Activated CD8-positive, alpha-beta T cell treated with anti-CD3 and anti-CD28 coated beads, Interleukin-2, amount 10 ng/mL, durations not matched to agents 7 days and 5 days (primary cell): ENCODE measurements at regions not wholly inside any gene's neighbourhood (a gene's known extent, or its start where the extent isn't known, plus 50 kb on each side); places are given as distances from the start of the nearest gene placed in this dataset.
"Not testable (repeated sequence)": the region's sequence is repeated elsewhere in the genome, so short reads cannot be mapped to it uniquely, and the experiment has no call there.

Experiments
- ATAC-seq: fragments of 150-1000 bp; cut with Tn5 transposase; one replicate; pipeline ENCODE4 v1.10.0; 2021; ENCODE audit warnings: moderate library complexity
- CTCF ChIA-PET: fragments of 350-600 bp; sonication (Branson Sonifier 250); formaldehyde crosslinking; loops from one replicate; lab custom pipeline; 2021; ENCODE audit warnings: antibody characterized with exemption; lab: Charles Lee
- POLR2A ChIA-PET: fragments of 350-600 bp; sonication (Branson Sonifier 250); formaldehyde crosslinking; loops from one replicate; lab custom pipeline; 2021; ENCODE audit warnings: antibody characterized with exemption; lab: Charles Lee
- DNase-seq: peaks from one replicate; pipeline ENCODE4 v3.0.0-alpha.2; 2020
- H3K27ac Mint-ChIP-seq: one replicate; pipeline ENCODE4 v1.8.0; 2021; ENCODE audit warnings: mild to moderate bottlenecking, mixed read lengths
- H3K27me3 Mint-ChIP-seq: one replicate; pipeline ENCODE4 v1.8.0; 2021; ENCODE audit warnings: low read depth, mixed read lengths
- H3K36me3 Mint-ChIP-seq: one replicate; pipeline ENCODE4 v1.8.0; 2021; ENCODE audit warnings: low read depth, mixed read lengths
- H3K4me1 Mint-ChIP-seq: one replicate; pipeline ENCODE4 v1.8.0; 2021; ENCODE audit warnings: low read depth, mixed read lengths
- H3K4me3 Mint-ChIP-seq: one replicate; pipeline ENCODE4 v1.8.0; 2021; ENCODE audit warnings: mild to moderate bottlenecking, mixed read lengths
- H3K9me3 Mint-ChIP-seq: one replicate; pipeline ENCODE4 v1.8.0; 2022; ENCODE audit warnings: mixed read lengths; ENCODE audit not compliant: insufficient read depth

GRCh38 chr1:81270051-81270450 is 530.7 kb upstream of the ADGRL2 start:
- POLR2A ChIA-PET, result no interaction called here
- H3K27me3 Mint-ChIP-seq, result no peaks in the 10 kb centered on the region

GRCh38 chr1:81264976-81265375 is 535.8 kb upstream of the ADGRL2 start:
- DNase-seq (no peak), ATAC-seq (no peak)
- ChIA-PET CTCF (no interaction called here), POLR2A (no interaction called here)
- Mint-ChIP-seq H3K4me1 (no peaks in the 10 kb centered on the region), H3K27me3 (no peaks in the 10 kb centered on the region), H3K4me3 (no peak overlapping the region), H3K36me3 (no peaks in the 10 kb centered on the region), H3K27ac (no peak overlapping the region), H3K9me3 (no peaks in the 10 kb centered on the region)

More at GRCh38 chr1:81270051-81270450, 530.7 kb upstream of the ADGRL2 start:
- ATAC-seq (no peak), DNase-seq (no peak)
- no peaks in the 10 kb centered on the region for H3K36me3 Mint-ChIP-seq
- no peak overlapping the region for H3K27ac Mint-ChIP-seq
- H3K4me1 Mint-ChIP-seq, result no peaks in the 10 kb centered on the region
- H3K9me3 Mint-ChIP-seq, result peaks cover 3% of the 10 kb centered on the region
- no peak overlapping the region for H3K4me3 Mint-ChIP-seq
- CTCF ChIA-PET, result no interaction called here

DNA sequence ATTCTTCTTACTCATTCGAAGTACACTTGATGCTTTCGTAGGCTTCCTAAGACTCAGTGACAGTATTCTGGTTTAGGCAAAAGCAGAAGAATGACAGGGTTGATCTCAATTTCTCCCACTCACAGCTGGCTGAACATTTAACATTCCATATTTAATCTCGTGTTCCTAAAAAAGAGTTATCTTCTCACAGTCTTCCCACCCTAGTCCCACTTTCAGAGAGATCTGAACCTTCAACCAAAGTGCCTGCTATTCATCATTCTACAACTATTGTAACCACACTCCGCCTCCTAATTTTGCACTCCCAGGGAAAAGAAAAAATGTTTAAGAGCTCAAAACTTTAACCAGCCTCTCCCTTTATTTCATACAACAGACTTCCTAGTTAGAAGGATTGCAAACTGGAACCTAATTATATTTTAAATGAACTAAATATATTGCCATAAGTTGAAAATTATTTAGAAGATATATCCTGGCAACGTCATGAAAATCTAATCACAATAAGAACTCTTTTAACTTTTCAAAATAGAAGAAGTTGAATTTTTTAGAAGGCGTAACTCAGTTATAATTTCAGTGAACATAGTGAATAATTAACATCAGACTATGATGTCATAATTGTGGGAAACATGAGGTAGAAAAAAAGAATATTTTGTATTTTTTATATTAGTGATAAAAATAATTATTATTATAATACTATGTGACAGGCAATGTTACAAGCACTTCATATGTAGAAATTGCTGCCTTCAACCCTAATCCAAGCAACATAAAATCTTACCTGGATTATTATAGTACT is 540.9 kb upstream of the ADGRL2 start:
- CTCF ChIA-PET, result no interaction called here
- DNase-seq, result no peak
- POLR2A ChIA-PET, result no interaction called here
- Mint-ChIP-seq H3K9me3 (no peaks in the 10 kb centered on the region), H3K27me3 (no peaks in the 10 kb centered on the region), H3K4me3 (no peak overlapping the region), H3K36me3 (no peaks in the 10 kb centered on the region), H3K4me1 (no peaks in the 10 kb centered on the region), H3K27ac (no peak overlapping the region)
- no peak for ATAC-seq

GRCh38 chr1:81254560-81254959 is 546.2 kb upstream of the ADGRL2 start:
- CTCF ChIA-PET, result interaction anchor here (0.6 kb wide), 1 partner anchor 141 kb away, joined by 3 read pairs; no protein-coding TSS in a partner anchor
- H3K4me3 Mint-ChIP-seq, result no peak overlapping the region

GRCh38 chr1:81254068-81254467 is 546.7 kb upstream of the ADGRL2 start:
- ATAC-seq (no peak), DNase-seq (no peak)
- Mint-ChIP-seq H3K9me3 (no peaks in the 10 kb centered on the region), H3K27ac (no peak overlapping the region), H3K4me3 (no peak overlapping the region), H3K4me1 (no peaks in the 10 kb centered on the region), H3K36me3 (no peaks in the 10 kb centered on the region), H3K27me3 (no peaks in the 10 kb centered on the region)
- POLR2A ChIA-PET, result no interaction called here
- CTCF ChIA-PET, result interaction anchor here (0.6 kb wide), 1 partner anchor 142 kb away, joined by 3 read pairs; no protein-coding TSS in a partner anchor

More at GRCh38 chr1:81254560-81254959, 546.2 kb upstream of the ADGRL2 start:
- no peaks in the 10 kb centered on the region for H3K27me3 Mint-ChIP-seq
- no peak overlapping the region for H3K27ac Mint-ChIP-seq
- ATAC-seq (no peak), DNase-seq (no peak)
- POLR2A ChIA-PET, result no interaction called here
- H3K9me3 Mint-ChIP-seq, result no peaks in the 10 kb centered on the region
- no peaks in the 10 kb centered on the region for H3K4me1 Mint-ChIP-seq
- no peaks in the 10 kb centered on the region for H3K36me3 Mint-ChIP-seq

- no peak for DNase-seq
- Mint-ChIP-seq H3K27me3 (no peaks in the 10 kb centered on the region), H3K4me3 (no peak overlapping the region), H3K36me3 (no peaks in the 10 kb centered on the region), H3K27ac (no peak overlapping the region), H3K9me3 (no peaks in the 10 kb centered on the region), H3K4me1 (no peaks in the 10 kb centered on the region)
- no peak for ATAC-seq
- ChIA-PET POLR2A (no interaction called here), CTCF (no interaction called here)
These were observed 548.1 kb upstream of the ADGRL2 start for GRCh38 chr1:81252471-81253151.

DNA sequence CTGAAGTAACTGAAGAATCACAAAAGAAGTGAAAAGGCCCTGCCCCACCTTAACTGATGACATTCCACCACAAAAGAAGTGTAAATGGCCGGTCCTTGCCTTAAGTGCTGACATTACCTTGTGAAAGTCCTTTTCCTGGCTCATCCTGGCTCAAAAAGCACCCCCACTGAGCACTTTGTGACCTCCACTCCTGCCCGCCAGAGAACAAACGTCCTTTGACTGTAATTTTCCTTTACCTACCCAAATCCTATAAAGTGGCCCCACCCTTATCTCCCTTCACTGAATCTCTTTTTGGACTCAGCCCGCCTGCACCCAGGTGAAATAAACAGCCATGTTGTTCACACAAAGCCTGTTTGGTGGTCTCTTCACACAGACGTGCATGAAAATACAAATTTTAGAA is 549.9 kb upstream of the ADGRL2 start:
- DNase-seq, H3K4me3 Mint-ChIP-seq, H3K27ac Mint-ChIP-seq, H3K4me1 Mint-ChIP-seq, ATAC-seq, H3K36me3 Mint-ChIP-seq, H3K27me3 Mint-ChIP-seq, POLR2A ChIA-PET, H3K9me3 Mint-ChIP-seq, CTCF ChIA-PET: not testable (repeated sequence)

- H3K36me3 Mint-ChIP-seq, H3K27ac Mint-ChIP-seq, CTCF ChIA-PET, H3K9me3 Mint-ChIP-seq, ATAC-seq, H3K4me1 Mint-ChIP-seq, DNase-seq, H3K4me3 Mint-ChIP-seq, POLR2A ChIA-PET, H3K27me3 Mint-ChIP-seq: not testable (repeated sequence)
These were observed 555.5 kb upstream of the ADGRL2 start for GRCh38 chr1:81245084-81245715.

DNA sequence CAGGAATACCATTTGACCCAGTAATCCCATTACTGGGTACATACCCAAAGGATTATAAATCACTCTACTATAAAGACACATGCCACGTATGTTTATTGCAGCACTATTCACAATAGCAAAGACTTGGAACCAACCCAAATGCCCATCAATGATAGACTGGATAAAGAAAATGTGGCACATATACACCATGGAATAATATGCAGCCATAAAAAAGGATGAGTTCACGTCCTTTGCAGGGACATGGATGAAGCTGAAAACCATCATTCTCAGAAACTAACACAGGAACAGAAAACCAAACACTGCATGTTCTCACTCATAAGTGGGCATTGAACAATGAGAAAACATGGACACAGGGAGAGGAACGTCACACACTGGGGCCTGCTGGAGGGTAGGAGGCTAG is 556.1 kb upstream of the ADGRL2 start:
- H3K4me3 Mint-ChIP-seq, CTCF ChIA-PET, POLR2A ChIA-PET, H3K4me1 Mint-ChIP-seq, DNase-seq, H3K27ac Mint-ChIP-seq, H3K27me3 Mint-ChIP-seq, H3K36me3 Mint-ChIP-seq, H3K9me3 Mint-ChIP-seq, ATAC-seq: not testable (repeated sequence)

DNA sequence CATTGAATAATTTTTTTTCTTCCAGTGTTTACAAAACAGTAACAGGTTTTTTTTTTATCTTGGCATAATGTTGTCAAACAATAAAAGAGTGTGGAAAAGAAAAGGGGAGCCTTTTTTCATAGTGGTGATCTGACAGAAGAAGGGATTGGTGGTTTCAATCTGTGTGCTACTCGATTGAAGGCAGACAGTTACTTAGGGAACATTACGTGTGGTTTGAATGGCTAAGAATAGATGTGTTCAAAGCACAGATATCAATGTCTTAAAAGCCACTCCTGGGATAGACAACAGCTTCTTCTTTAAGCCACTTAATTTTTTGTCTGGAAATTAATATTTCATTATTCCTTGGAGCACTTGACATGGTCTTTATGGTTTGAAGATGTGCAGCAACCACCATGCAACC is 558.6 kb upstream of the ADGRL2 start:
- H3K27ac Mint-ChIP-seq, result no peak overlapping the region

DNA sequence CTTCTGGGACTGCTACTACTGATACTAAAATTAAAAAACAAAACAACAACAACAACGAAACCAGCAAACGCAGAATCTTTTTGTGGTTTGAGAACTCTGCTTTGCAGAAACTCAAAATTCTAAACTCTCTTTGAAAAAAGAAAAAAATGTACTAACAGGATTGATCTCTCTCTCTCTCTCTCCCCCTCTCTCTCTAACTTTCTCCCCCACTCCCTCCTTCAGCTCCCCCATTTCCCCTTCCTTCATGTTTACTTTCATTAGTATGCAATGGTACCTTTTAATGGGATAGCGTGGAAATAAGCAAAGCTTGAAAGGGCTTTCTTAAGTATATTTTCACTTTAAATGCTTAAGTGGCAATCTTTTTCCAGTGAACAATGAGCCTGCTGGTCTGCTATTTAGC is 562.6 kb upstream of the ADGRL2 start:
- CTCF ChIA-PET, result no interaction called here
- no peaks in the 10 kb centered on the region for H3K27me3 Mint-ChIP-seq
- H3K4me1 Mint-ChIP-seq, result no peaks in the 10 kb centered on the region
- H3K4me3 Mint-ChIP-seq, result no peak overlapping the region
- H3K9me3 Mint-ChIP-seq, result no peaks in the 10 kb centered on the region
- ATAC-seq (no peak), DNase-seq (no peak)
- H3K36me3 Mint-ChIP-seq, result no peaks in the 10 kb centered on the region
- POLR2A ChIA-PET, result no interaction called here
- H3K27ac Mint-ChIP-seq, result no peak overlapping the region

More for the DNA sequence above, 558.6 kb upstream of the ADGRL2 start:
- Mint-ChIP-seq H3K27me3 (no peaks in the 10 kb centered on the region), H3K36me3 (no peaks in the 10 kb centered on the region), H3K9me3 (no peaks in the 10 kb centered on the region), H3K4me3 (no peak overlapping the region), H3K4me1 (no peaks in the 10 kb centered on the region)
- ChIA-PET CTCF (no interaction called here), POLR2A (no interaction called here)
- ATAC-seq (no peak), DNase-seq (no peak)

- no peak for DNase-seq
- H3K36me3 Mint-ChIP-seq, result no peaks in the 10 kb centered on the region
- H3K4me1 Mint-ChIP-seq, result no peaks in the 10 kb centered on the region
- no peaks in the 10 kb centered on the region for H3K9me3 Mint-ChIP-seq
- no peak overlapping the region for H3K27ac Mint-ChIP-seq
- POLR2A ChIA-PET, result no interaction called here
- H3K27me3 Mint-ChIP-seq, result no peaks in the 10 kb centered on the region
- no peak overlapping the region for H3K4me3 Mint-ChIP-seq
- ATAC-seq, result no peak
- CTCF ChIA-PET, result no interaction called here
These were observed 563.2 kb upstream of the ADGRL2 start for GRCh38 chr1:81237473-81238089.
